NCI-H1105 treated with DMSO at 0.1 percent for 48 hours (cell line): ENCODE measurements at regions not wholly inside any gene's neighbourhood (a gene's known extent, or its start where the extent isn't known, plus 50 kb on each side); places are given as distances from the start of the nearest gene placed in this dataset.
"Not testable (repeated sequence)": the region's sequence is repeated elsewhere in the genome, so short reads cannot be mapped to it uniquely, and the experiment has no call there.

Experiments
- DNase-seq: peaks from one replicate; lab custom pipeline; 2025; lab: John Stamatoyannopoulos, UW

GRCh38 chr12:69028941-69029729 lies 96.2 kb upstream of the CPM start:
- no peak for DNase-seq

DNA sequence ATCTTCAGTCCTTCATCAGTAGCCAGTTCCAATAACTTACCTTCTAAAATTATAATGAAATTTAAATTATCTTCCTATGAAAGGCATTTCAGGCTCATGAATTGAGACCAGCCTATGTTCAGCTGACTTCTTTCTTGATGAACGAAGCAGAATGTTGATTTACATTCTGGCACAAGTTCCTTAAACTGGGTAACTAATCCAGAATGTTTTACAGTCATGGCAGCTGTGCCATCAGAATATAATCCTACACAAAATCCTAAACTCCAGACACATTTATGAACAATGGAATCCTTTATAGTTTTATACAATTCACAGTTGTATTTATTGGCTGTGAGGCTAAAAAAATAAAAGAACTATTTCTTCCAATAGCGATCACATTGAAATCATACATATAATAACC lies 97.3 kb upstream of the CPM start:
- DNase-seq, result no peak

DNA sequence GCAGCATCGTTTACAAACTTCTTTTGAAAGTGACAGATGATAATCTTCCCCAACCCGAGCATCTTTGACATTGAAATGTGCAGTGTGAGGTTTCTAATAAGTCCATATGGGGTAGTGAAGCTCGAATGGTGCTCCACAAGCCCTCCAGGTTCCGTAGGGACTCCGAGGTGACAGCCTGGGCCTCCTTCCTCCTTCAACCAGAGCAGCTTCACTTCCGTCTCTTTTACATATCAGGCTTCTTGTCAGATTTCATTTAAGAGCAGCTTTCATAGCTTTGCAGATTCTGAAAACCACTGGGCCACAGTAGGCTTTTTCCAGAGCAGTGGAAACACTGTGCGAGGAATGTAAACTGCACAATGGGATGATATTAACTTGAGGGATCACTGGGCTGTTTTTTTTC lies 103.6 kb upstream of the CPM start:
- no peak for DNase-seq

DNA sequence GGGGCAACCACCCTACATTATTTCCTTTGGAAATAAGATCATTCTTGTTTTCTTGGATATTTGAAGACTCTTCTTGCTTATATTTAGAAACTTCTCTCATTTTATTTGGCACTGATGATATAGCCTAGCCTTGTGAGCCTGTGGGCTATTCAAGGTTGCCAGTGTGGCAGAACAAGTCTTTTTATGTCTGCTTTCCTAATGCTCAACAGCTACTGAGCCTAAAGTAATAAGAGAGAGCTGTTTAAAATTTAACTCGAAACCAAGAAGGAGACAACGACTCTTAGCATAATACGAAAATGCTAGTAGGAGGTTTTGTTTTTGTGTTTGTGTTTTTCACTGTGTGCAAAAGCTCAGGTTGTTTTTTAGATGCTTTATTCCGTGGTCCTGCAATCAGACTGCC lies 104.0 kb upstream of the CPM start:
- no peak for DNase-seq

GRCh38 chr12:69039911-69040310 lies 106.9 kb upstream of the CPM start:
- DNase-seq, result no peak

GRCh38 chr12:69042557-69042956 lies 109.6 kb upstream of the CPM start:
- DNase-seq, result no peak

- DNase-seq, result no peak
Observed at GRCh38 chr12:69042970-69043369, 110.0 kb upstream of the CPM start.

DNA sequence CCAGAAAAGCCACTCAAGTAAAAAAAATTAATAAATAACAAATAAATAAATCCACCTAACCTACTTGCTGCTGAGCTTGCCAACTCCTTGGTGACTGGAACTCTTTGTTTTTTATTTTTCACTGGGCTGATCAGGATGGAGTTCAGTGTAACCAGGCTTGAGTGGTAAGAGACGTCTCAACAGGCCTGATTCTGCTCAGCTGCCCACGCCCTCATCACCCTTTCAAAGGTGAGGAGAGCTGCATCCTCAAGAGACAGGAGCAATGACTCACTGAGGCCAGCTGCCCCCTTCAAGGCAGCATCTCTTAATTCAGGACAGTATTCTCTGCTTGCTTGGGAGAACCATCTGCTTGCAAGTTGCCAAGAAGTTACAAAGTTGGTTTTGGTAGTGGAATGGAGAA lies 111.9 kb upstream of the CPM start:
- DNase-seq, result no peak

DNA sequence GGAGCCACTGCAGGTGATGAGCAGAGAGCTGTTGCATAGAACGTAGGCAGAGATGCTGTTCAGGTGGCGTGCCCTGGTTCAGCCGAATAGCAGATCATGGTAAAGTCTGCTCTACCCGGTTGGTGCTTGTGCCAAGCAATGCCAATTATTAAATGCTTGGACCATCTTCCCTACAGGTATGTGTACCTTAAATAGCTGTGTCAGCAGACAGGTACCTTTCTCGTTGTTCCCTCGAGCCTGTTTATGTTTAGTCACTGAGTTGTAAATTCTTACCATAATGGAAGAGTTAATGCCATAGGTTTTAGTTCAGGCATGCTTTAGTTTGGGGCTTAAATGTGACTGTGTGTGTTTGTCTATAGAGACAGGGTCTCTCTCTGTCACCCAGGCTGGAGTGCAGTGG lies 112.5 kb upstream of the CPM start:
- DNase-seq, result no peak

GRCh38 chr12:69046363-69046762 lies 113.4 kb upstream of the CPM start:
- DNase-seq, result no peak

- no peak for DNase-seq
Observed at GRCh38 chr12:69046920-69047319, 113.9 kb upstream of the CPM start.

DNA sequence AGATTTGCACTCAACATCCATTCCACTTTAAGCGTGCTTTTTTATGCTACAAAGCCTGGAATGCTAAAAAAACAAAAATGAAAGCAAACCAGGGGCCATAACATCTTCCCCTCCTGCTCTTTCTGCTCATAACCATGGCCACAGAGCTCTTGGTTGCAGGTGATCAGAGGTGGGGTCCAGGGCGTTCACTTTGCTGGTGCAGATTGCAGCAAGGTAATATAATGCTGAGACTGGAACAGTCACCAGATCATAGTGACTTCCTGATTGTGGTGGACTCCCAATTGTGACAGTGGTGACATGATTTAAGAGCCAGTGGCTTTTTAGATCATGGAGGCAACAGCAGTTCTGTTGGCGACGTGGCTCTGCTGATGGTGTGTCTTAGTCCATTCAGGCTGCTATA lies 115.0 kb upstream of the CPM start:
- DNase-seq, result no peak

- not testable (repeated sequence) for DNase-seq
Observed at GRCh38 chr12:69049855-69050254, 116.9 kb upstream of the CPM start.

DNA sequence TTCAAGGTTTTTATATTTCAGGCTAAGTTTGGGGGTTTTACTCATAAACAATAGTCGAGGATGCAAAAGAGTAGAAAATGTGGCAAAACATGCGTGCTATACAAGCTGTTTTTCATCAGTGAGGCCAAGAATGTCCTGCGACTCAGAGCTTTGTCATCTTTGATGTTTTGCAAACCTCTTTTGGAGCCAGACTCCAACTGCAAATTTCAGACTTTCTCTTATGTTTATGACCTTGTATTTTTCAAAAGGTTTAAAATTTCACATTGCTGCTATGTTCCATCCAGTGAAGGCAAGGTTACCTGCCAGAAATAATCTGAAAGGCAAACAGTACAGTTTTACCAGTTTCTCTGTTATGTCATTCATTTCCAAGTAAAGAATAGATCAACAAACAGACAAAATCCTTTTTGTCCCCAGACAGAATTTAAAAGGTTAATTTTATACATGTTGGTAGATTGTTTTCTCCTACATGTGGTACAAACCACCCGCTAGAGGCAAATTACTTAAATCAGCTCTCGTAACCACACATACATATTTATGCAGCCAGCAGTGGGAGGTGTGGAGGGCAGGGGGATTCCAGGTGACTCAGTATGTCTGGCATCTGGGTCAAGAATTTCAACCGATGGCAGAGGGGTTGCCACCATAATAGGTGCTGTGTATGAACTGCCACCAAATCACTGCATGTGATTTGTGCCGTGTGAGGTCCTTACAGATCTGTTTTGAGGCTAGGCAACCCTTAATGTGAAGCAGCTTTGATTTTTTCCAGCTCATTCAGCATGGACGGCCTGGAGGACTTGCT lies 119.8 kb upstream of the CPM start:
- no peak for DNase-seq

GRCh38 chr12:69054343-69055056 lies 121.5 kb upstream of the CPM start:
- DNase-seq, result no peak

- no peak for DNase-seq
Observed at GRCh38 chr12:69055280-69055679, 122.3 kb upstream of the CPM start.

DNA sequence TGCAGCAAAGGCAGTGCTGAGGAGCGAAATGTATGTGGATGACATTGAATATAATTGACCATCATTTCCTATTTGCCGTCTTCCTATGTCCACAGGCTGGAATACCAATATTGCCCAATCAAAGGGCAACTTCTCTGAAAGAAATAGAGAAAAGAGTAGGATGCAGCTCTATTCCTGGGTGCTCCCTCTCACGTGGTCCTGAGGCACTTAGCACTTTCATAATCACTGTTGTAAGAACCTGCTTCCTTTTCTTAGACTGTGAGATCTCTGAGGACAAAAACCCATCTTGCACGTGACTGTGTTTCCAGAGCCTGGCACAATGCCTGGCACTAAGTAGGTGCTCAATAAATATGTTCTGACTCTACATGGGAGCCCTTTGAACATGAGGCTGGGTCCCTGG lies 122.7 kb upstream of the CPM start:
- DNase-seq, result no peak

DNA sequence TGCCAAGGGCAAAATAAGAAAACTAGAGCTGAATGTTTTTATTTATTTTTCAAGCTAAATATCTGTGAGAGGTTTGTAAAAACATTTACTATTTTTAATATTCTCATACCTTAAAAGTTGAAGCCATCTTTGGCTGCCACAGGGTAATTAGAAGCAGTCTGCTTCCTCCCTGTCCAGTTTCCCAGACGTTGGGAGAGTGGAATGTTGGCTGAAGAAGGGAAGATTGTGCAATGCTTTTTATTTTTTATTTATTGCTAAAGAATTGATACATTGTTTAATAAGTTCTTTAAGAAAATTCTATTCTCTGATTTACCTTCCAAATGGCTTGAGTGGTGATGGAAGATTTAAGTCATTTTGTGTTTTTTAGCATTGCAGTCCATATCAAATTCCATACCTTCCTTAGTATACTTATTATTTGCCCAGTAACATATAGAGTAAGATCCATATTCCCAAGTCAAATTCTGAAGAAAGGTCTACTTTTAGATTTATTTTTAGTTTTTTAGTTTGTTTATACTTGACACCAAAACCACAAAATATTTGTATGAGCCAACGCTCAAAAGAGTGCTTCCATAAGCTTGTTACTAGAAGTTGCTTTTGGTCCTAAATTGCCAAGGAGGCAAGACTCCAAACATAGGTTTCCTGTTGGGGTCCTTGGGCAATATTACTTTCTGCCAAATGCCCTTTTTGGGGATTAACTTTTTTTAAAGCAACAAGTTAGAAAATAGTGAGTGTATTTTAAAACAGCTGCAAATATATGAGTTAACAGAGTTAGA lies 124.0 kb upstream of the CPM start:
- no peak for DNase-seq

GRCh38 chr12:69057742-69058141 lies 124.8 kb upstream of the CPM start:
- no peak for DNase-seq

GRCh38 chr12:69059465-69060457 lies 126.8 kb upstream of the CPM start:
- DNase-seq, result no peak

- DNase-seq, result no peak
Observed at GRCh38 chr12:69061574-69061973, 128.6 kb upstream of the CPM start.
